ENCODE measurements at regions not wholly inside any gene's neighbourhood (a gene's known extent, or its start where the extent isn't known, plus 50 kb on each side); places are given as distances from the start of the nearest gene placed in this dataset.

GRCh38 chr1:213419401-213420030 is 368.5 kb downstream of the RPS6KC1 start:
- no peak for TF ChIP-seq CTCF (IDR thresholded peaks at IDR 0.05; ENCODE audit: poor library complexity, severe bottlenecking)
- TF ChIP-seq RAD21 (conservative IDR thresholded peaks at IDR 0.05): no peak
